ENCODE measurements at regions not wholly inside any gene's neighbourhood (a gene's known extent, or its start where the extent isn't known, plus 50 kb on each side); places are given as distances from the start of the nearest gene placed in this dataset.
"Not testable (repeated sequence)": the region's sequence is repeated elsewhere in the genome, so short reads cannot be mapped to it uniquely, and the experiment has no call there.

DNA sequence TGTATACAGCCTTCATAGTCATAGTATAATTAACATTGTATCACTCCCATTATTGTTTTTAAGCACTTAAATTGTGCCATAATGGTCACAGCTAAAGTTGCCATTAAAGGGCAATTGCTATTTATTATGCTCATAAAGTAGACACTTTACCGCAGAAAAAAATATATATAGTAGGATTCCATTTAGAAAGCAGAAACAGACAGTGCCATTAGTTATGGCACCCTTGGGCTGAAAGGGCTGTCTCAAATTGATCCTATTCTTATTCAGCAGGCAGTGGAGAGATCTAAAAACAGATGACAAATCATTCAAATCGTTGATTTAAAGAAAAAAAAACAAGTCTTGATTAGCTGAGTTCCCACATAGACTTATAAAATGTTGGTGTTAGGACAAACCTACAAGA, 514.2 kb upstream of the ROBO2 start:
- TF ChIP-seq, protein P1, sequence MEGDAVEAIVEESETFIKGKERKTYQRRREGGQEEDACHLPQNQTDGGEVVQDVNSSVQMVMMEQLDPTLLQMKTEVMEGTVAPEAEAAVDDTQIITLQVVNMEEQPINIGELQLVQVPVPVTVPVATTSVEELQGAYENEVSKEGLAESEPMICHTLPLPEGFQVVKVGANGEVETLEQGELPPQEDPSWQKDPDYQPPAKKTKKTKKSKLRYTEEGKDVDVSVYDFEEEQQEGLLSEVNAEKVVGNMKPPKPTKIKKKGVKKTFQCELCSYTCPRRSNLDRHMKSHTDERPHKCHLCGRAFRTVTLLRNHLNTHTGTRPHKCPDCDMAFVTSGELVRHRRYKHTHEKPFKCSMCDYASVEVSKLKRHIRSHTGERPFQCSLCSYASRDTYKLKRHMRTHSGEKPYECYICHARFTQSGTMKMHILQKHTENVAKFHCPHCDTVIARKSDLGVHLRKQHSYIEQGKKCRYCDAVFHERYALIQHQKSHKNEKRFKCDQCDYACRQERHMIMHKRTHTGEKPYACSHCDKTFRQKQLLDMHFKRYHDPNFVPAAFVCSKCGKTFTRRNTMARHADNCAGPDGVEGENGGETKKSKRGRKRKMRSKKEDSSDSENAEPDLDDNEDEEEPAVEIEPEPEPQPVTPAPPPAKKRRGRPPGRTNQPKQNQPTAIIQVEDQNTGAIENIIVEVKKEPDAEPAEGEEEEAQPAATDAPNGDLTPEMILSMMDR (IDR thresholded peaks at IDR 0.05) = no peak
- intact Hi-C loops (cut with DNase I) = no loop called here
- no peak overlapping the region for H3K27ac ChIP-seq
- H3K4me3 ChIP-seq = no peak overlapping the region
- no peak for DNase-seq (ENCODE audit: low spot score in 2 of 2)
- H3K36me3 ChIP-seq = no peaks in the 10 kb centered on the region
- H3K9me3 ChIP-seq = no peaks in the 10 kb centered on the region
- no peaks in the 10 kb centered on the region for H3K4me1 ChIP-seq
- no peaks in the 10 kb centered on the region for H3K27me3 ChIP-seq

DNA sequence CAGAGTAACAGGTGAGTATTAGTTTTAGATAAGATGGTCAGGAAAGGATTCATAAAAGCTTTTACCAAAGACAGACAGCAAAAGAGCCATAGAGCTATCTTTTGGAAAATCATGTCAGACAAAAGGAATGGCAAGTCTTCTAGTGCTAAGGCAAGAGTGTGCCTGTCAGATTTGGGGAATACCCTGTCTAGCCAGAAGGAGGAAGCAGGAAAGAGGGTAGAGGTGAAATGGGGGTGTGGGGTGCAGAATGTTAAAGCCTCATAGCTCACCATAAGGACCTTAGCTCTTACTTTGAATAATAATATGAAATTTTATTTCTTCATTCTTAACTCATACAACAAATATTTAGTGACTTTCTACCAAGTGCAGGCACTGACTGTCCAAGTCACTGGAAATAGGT, 512.1 kb upstream of the ROBO2 start:
- H3K4me1 ChIP-seq = no peaks in the 10 kb centered on the region
- intact Hi-C loops (cut with DNase I) = no loop called here
- no peaks in the 10 kb centered on the region for H3K9me3 ChIP-seq
- H3K27me3 ChIP-seq = no peaks in the 10 kb centered on the region
- DNase-seq (ENCODE audit: low spot score in 2 of 2) = no peak
- no peak overlapping the region for H3K4me3 ChIP-seq
- TF ChIP-seq, protein P1 (IDR thresholded peaks at IDR 0.05) = no peak
- H3K27ac ChIP-seq = no peak overlapping the region
- H3K36me3 ChIP-seq = no peaks in the 10 kb centered on the region

DNA sequence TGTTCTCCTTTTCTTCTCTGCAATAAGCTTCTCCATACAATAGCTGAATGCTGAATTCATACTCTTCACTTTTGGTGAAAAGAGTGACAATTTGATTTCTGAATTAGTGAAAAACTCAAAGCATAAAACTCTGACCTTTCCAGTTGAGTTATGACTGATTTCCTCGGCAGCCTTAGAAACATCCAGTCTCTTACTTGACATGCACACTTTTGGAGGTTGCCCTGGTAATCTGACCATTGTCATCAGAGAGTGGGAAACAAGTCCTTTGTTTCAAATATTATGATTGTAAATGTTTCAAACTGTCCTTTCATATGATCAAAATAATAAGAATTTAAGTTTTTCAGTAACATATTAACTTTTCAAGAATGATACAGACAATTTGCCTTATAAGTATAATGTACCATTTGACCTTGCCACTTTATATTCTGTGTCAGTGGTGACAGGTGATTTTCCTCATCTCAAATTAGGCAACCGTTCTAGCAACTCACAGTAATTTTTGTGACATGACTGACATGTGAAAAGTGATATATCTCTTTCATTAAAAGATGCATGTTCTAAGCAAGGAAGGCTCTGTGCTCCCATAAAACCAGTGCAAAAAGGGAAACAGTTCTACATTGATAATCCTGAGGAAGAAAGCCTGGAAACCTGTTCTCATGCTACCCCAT, 507.6 kb upstream of the ROBO2 start:
- Histone ChIP-seq H3K27ac (no peak overlapping the region), H3K27me3 (no peaks in the 10 kb centered on the region), H3K4me3 (no peak overlapping the region), H3K4me1 (no peaks in the 10 kb centered on the region), H3K36me3 (no peaks in the 10 kb centered on the region), H3K9me3 (no peaks in the 10 kb centered on the region)
- intact Hi-C loops (cut with DNase I) = no loop called here
- DNase-seq (ENCODE audit: low spot score in 2 of 2) = no peak
- TF ChIP-seq, protein P1 (IDR thresholded peaks at IDR 0.05) = no peak

DNA sequence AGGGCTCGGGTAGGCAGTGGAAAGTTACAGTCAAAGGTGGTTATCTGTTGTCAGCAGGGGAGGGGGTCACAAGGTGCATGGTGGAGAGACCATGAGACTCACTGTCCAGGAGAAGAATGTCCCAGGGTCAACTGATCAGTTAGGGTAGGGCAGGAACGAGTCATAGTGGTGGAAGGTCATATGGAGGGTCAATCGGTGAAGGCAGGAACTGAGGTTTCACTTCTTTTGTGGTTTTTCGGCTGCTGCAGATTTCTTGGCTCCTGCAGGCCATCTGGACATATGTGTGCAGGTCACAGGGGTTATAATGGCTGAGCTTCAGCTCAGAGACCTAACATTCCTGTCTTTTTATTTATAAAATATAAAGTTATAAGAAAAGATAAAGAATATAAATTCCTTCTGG, 506.2 kb upstream of the ROBO2 start:
- DNase-seq (ENCODE audit: low spot score in 2 of 2); H3K27me3 ChIP-seq; H3K4me1 ChIP-seq; H3K4me3 ChIP-seq; intact Hi-C loops (cut with DNase I); H3K36me3 ChIP-seq; H3K27ac ChIP-seq; H3K9me3 ChIP-seq: not testable (repeated sequence)

DNA sequence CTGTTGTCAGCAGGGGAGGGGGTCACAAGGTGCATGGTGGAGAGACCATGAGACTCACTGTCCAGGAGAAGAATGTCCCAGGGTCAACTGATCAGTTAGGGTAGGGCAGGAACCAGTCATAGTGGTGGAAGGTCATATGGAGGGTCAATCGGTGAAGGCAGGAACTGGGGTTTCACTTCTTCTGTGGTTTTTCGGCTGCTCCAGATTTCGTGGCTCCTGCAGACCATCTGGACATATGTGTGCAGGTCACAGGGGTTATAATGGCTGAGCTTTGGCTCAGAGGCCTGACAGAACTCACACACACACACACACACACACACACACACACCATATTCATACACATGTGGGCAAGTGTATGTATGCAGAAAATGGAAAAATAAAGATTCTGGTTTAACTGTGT, 502.0 kb upstream of the ROBO2 start:
- H3K9me3 ChIP-seq; H3K4me3 ChIP-seq; DNase-seq (ENCODE audit: low spot score in 2 of 2); H3K4me1 ChIP-seq; H3K36me3 ChIP-seq; H3K27ac ChIP-seq; H3K27me3 ChIP-seq; intact Hi-C loops (cut with DNase I): not testable (repeated sequence)

DNA sequence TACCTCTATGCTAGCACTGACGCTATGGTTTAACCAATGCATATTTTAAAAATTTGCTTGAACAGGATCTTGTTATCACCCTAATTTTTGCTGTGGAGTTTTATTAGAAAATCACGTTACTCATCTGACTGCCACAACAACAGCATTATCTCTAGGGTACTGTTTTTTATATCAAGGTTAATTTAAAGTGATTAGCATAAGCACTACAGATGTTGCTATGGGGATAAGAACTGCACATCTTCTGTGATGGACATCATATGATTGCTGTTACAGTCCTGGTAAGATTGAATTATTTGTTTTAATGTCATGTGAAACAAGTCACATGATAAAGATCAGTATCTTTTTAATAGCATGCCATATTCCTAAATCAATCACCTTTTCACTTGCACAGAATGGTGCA, 492.2 kb upstream of the ROBO2 start:
- H3K4me1 ChIP-seq = no peaks in the 10 kb centered on the region
- H3K27me3 ChIP-seq = no peaks in the 10 kb centered on the region
- no peak for DNase-seq (ENCODE audit: low spot score in 2 of 2)
- no peak overlapping the region for H3K27ac ChIP-seq
- TF ChIP-seq, protein P1 (IDR thresholded peaks at IDR 0.05) = no peak
- H3K9me3 ChIP-seq = no peaks in the 10 kb centered on the region
- H3K36me3 ChIP-seq = no peaks in the 10 kb centered on the region
- H3K4me3 ChIP-seq = no peak overlapping the region
- intact Hi-C loops (cut with DNase I) = no loop called here

All from ascending aorta (tissue), 2 donors.